NCI-H460 (cell line): ENCODE measurements at regions not wholly inside any gene's neighbourhood (a gene's known extent, or its start where the extent isn't known, plus 50 kb on each side); places are given as distances from the start of the nearest gene placed in this dataset.

Experiments used
- DNase-seq: peaks from one replicate; pipeline ENCODE4 v3.0.0-alpha.2; 2016; ENCODE audit warnings: low read depth; ENCODE audit errors: extremely low read depth

GRCh38 chrX:43005561-43005960 lies 227.6 kb upstream of the PPP1R2C start:
- DNase-seq, result no peak

- DNase-seq, result no peak
Observed at GRCh38 chrX:43008356-43008755, 230.4 kb upstream of the PPP1R2C start.

GRCh38 chrX:43016021-43016420 lies 238.1 kb upstream of the PPP1R2C start:
- DNase-seq, result no peak

GRCh38 chrX:43018031-43018430 lies 240.1 kb upstream of the PPP1R2C start:
- no peak for DNase-seq

- DNase-seq, result no peak
Observed at GRCh38 chrX:43019021-43019420, 241.1 kb upstream of the PPP1R2C start.

- DNase-seq, result no peak
Observed at GRCh38 chrX:43025806-43026315, 247.9 kb upstream of the PPP1R2C start.

- no peak for DNase-seq
Observed at GRCh38 chrX:43064096-43064495, 286.1 kb upstream of the PPP1R2C start.

- DNase-seq, result no peak
Observed at GRCh38 chrX:43065978-43066377, 288.0 kb upstream of the PPP1R2C start.

- DNase-seq, result no peak
Observed at GRCh38 chrX:43068639-43069038, 290.7 kb upstream of the PPP1R2C start.

GRCh38 chrX:43083016-43083415 lies 305.1 kb upstream of the PPP1R2C start:
- no peak for DNase-seq

- no peak for DNase-seq
Observed at GRCh38 chrX:43087830-43088229, 309.9 kb upstream of the PPP1R2C start.

- no peak for DNase-seq
Observed at GRCh38 chrX:43096830-43097229, 318.9 kb upstream of the PPP1R2C start.

GRCh38 chrX:43106009-43106408 lies 328.0 kb upstream of the PPP1R2C start:
- DNase-seq, result no peak

GRCh38 chrX:43108828-43109227 lies 330.9 kb upstream of the PPP1R2C start:
- no peak for DNase-seq

- no peak for DNase-seq
Observed at GRCh38 chrX:43121637-43122036, 343.7 kb upstream of the PPP1R2C start.

- no peak for DNase-seq
Observed at GRCh38 chrX:43139645-43140044, 361.7 kb upstream of the PPP1R2C start.

- no peak for DNase-seq
Observed at GRCh38 chrX:43140582-43140981, 362.6 kb upstream of the PPP1R2C start.

- DNase-seq, result no peak
Observed at GRCh38 chrX:43141885-43142284, 363.9 kb upstream of the PPP1R2C start.

GRCh38 chrX:43148305-43148704 lies 370.3 kb upstream of the PPP1R2C start:
- no peak for DNase-seq

- DNase-seq, result no peak
Observed at GRCh38 chrX:43165343-43165920, 387.5 kb upstream of the PPP1R2C start.

- DNase-seq, result no peak
Observed at GRCh38 chrX:43166874-43167273, 388.9 kb upstream of the PPP1R2C start.

- DNase-seq, result no peak
Observed at GRCh38 chrX:43175434-43175833, 397.5 kb upstream of the PPP1R2C start.

GRCh38 chrX:43176686-43177085 lies 398.7 kb upstream of the PPP1R2C start:
- no peak for DNase-seq
